H9 (cell line): ENCODE measurements at regions not wholly inside any gene's neighbourhood (a gene's known extent, or its start where the extent isn't known, plus 50 kb on each side); places are given as distances from the start of the nearest gene placed in this dataset.

Source experiments
- DNase-seq: peaks from one replicate; pipeline ENCODE4 v3.0.0-alpha.2; 2017
- H2AFZ ChIP-seq: one replicate; pipeline ENCODE4 v1.6.1; 2013; ENCODE audit warnings: mild to moderate bottlenecking, low read length, control low read depth, moderate library complexity
- H2AK5ac ChIP-seq: 2 replicates; pipeline ENCODE4 v1.6.1; 2013; ENCODE audit warnings: low read length, control low read depth, mixed read lengths; ENCODE audit not compliant: insufficient read length
- H2BK120ac ChIP-seq: one replicate; pipeline ENCODE4 v1.6.1; 2013; ENCODE audit warnings: low read depth, mild to moderate bottlenecking, low read length, control low read depth, inconsistent platforms; ENCODE audit not compliant: poor library complexity, severe bottlenecking
- H2BK12ac ChIP-seq: 2 replicates; pipeline ENCODE4 v1.6.1; 2013; ENCODE audit warnings: low read length, control low read depth, mixed read lengths, low read depth; ENCODE audit not compliant: insufficient read length
- H2BK15ac ChIP-seq: 2 replicates; pipeline ENCODE4 v1.6.1; 2013; ENCODE audit warnings: low read depth, low read length, control low read depth
- H2BK20ac ChIP-seq: one replicate; pipeline ENCODE4 v1.6.1; 2013; ENCODE audit warnings: low read depth, mild to moderate bottlenecking, low read length, control low read depth, inconsistent platforms; ENCODE audit not compliant: poor library complexity, severe bottlenecking
- H2BK5ac ChIP-seq: 2 replicates; pipeline ENCODE4 v1.6.1; 2013; ENCODE audit warnings: low read length, control low read depth, mixed read lengths; ENCODE audit not compliant: insufficient read length
- H3K14ac ChIP-seq: 2 replicates; pipeline ENCODE4 v1.6.1; 2013; ENCODE audit warnings: low read length, control low read depth; ENCODE audit not compliant: insufficient read depth
- H3K18ac ChIP-seq: 2 replicates; pipeline ENCODE4 v1.6.1; 2013; ENCODE audit warnings: low read depth, mild to moderate bottlenecking, mixed read lengths, low read length, control low read depth; ENCODE audit not compliant: insufficient read length
- H3K23ac ChIP-seq: 2 replicates; pipeline ENCODE4 v1.6.1; 2013; ENCODE audit warnings: low read length, control low read depth, mixed read lengths, low read depth; ENCODE audit not compliant: insufficient read length
- H3K23me2 ChIP-seq: 2 replicates; pipeline ENCODE4 v1.6.1; 2013; ENCODE audit warnings: low read depth, mild to moderate bottlenecking, mixed read lengths, low read length, control low read depth; ENCODE audit not compliant: insufficient read length, poor library complexity, severe bottlenecking
- H3K27ac ChIP-seq: 2 replicates; pipeline ENCODE4 v1.5.1; 2013; ENCODE audit warnings: low read length, control low read depth, mixed read lengths, low read depth; ENCODE audit not compliant: insufficient read length
- H3K27me3 ChIP-seq: 2 replicates; pipeline ENCODE4 v1.6.1; 2013; ENCODE audit warnings: low read length, control low read depth, inconsistent platforms; ENCODE audit not compliant: insufficient read depth
- H3K4ac ChIP-seq: 2 replicates; pipeline ENCODE4 v1.6.1; 2013; ENCODE audit warnings: low read depth, mild to moderate bottlenecking, control low read depth, inconsistent platforms, low read length, moderate library complexity
- H3K4me1 ChIP-seq: 2 replicates; pipeline ENCODE4 v1.6.1; 2013; ENCODE audit warnings: low read length, control low read depth, inconsistent platforms; ENCODE audit not compliant: insufficient read depth
- H3K4me2 ChIP-seq: 2 replicates; pipeline ENCODE4 v1.6.1; 2013; ENCODE audit warnings: low read length, control low read depth, mixed read lengths; ENCODE audit not compliant: insufficient read length, insufficient read depth
- H3K56ac ChIP-seq: 2 replicates; pipeline ENCODE4 v1.6.1; 2013; ENCODE audit warnings: low read depth, mild to moderate bottlenecking, mixed read lengths, low read length, control low read depth; ENCODE audit not compliant: insufficient read length
- H3K79me1 ChIP-seq: 2 replicates; pipeline ENCODE4 v1.6.1; 2013; ENCODE audit warnings: low read depth, mild to moderate bottlenecking, moderate library complexity, low read length, control low read depth, inconsistent platforms; ENCODE audit not compliant: insufficient read depth, poor library complexity, severe bottlenecking
- H3K79me2 ChIP-seq: 2 replicates; pipeline ENCODE4 v1.6.1; 2013; ENCODE audit warnings: low read length, control low read depth, inconsistent platforms; ENCODE audit not compliant: insufficient read depth
- H3K9ac ChIP-seq: 2 replicates; pipeline ENCODE4 v1.6.1; 2013; ENCODE audit warnings: low read length, control low read depth, mixed read lengths; ENCODE audit not compliant: insufficient read length; ENCODE audit errors: extremely low read depth
- H3K9me3 ChIP-seq: one replicate; pipeline ENCODE4 v1.6.1; 2013; ENCODE audit warnings: low read depth, low read length, inconsistent platforms; ENCODE audit not compliant: control insufficient read depth
- H3T11ph ChIP-seq: one replicate; pipeline ENCODE4 v1.6.1; 2013; ENCODE audit warnings: mild to moderate bottlenecking, low read length, control low read depth, inconsistent platforms
- H4K20me1 ChIP-seq: one replicate; pipeline ENCODE4 v1.6.1; 2013; ENCODE audit not compliant: control insufficient read depth, insufficient read length, insufficient read depth
- H4K5ac ChIP-seq: 2 replicates; pipeline ENCODE4 v1.6.1; 2013; ENCODE audit warnings: low read depth, mild to moderate bottlenecking, mixed read lengths, low read length, control low read depth; ENCODE audit not compliant: insufficient read length
- H4K8ac ChIP-seq: replicated peaks from 2 replicates; pipeline ENCODE4 v1.6.1; 2013; ENCODE audit warnings: low read length, control low read depth, mixed read lengths, low read depth; ENCODE audit not compliant: insufficient read length
- H4K91ac ChIP-seq: 2 replicates; pipeline ENCODE4 v1.6.1; 2013; ENCODE audit warnings: low read depth, mild to moderate bottlenecking, moderate library complexity, mixed read lengths, low read length, control low read depth; ENCODE audit not compliant: insufficient read length
- H3K27ac Mint-ChIP-seq, 3 experiments: 2 replicates in 2 of 3; 3 replicates in 1 of 3; pipeline ENCODE4 v1.8.0; 2020 to 2021; ENCODE audit warnings: mixed read lengths in 3 of 3, mild to moderate bottlenecking in 1 of 3, moderate library complexity in 1 of 3
- H3K27me3 Mint-ChIP-seq: 2 replicates; pipeline ENCODE4 v1.8.0; 2021; ENCODE audit warnings: low read depth, mild to moderate bottlenecking, moderate library complexity, mixed read lengths
- H3K36me3 Mint-ChIP-seq, 3 experiments: 2 replicates in 2 of 3; 3 replicates in 1 of 3; pipeline ENCODE4 v1.8.0; 2020 to 2021; ENCODE audit warnings: low read depth in 3 of 3, mixed read lengths in 3 of 3; ENCODE audit not compliant: insufficient read depth in 1 of 3
- H3K4me1 Mint-ChIP-seq, 2 experiments: 2 replicates each; pipeline ENCODE4 v1.8.0; 2020; ENCODE audit warnings: mixed read lengths in 2 of 2
- H3K4me3 Mint-ChIP-seq, 2 experiments: 2 replicates in 1 of 2; 3 replicates in 1 of 2; pipeline ENCODE4 v1.8.0; 2020 to 2021; ENCODE audit warnings: mild to moderate bottlenecking in 2 of 2, mixed read lengths in 2 of 2, moderate library complexity in 1 of 2
- H3K9me3 Mint-ChIP-seq, 2 experiments: 2 replicates in 1 of 2; 3 replicates in 1 of 2; pipeline ENCODE4 v1.8.0; 2020; ENCODE audit warnings: mild to moderate bottlenecking in 2 of 2, mixed read lengths in 2 of 2, moderate library complexity in 1 of 2
- CTCF ChIP-seq: fragments of 200-600 bp; sonication (generic); conservative IDR thresholded peaks from 3 replicates; pipeline ENCODE4 v1.8.0; 2021; ENCODE audit warnings: antibody characterized with exemption, mild to moderate bottlenecking
- WGBS: extraction: QIAGEN DNeasy Blood & Tissue Kit; methylation state at CpG from one replicate; pipeline ENCODE4 v1.1.7; 2013; ENCODE audit warnings: missing lambda C conversion rate, low lambda C conversion rate, mixed read lengths; ENCODE audit not compliant: insufficient read length; ENCODE audit errors: extremely low coverage; 5-methylcytosine and 5-hydroxymethylcytosine counted together

- H4K91ac ChIP-seq = no peak overlapping the region
- H3K27ac ChIP-seq = no peak overlapping the region
- no peak overlapping the region for H3K14ac ChIP-seq
- H4K8ac ChIP-seq = no peak overlapping the region
- Mint-ChIP-seq H3K9me3 (no peaks in the 10 kb centered on the region), H3K36me3 (no peaks in the 10 kb centered on the region), H3K27ac (no peak overlapping the region), H3K27me3 (no peaks in the 10 kb centered on the region), H3K4me3 (no peak overlapping the region), H3K4me1 (no peaks in the 10 kb centered on the region)
- H3K79me1 ChIP-seq = no peaks in the 10 kb centered on the region
- H3K4me1 ChIP-seq = no peaks in the 10 kb centered on the region
- H3K9me3 ChIP-seq = no peaks in the 10 kb centered on the region
- H2BK12ac ChIP-seq = no peak overlapping the region
- no peak for DNase-seq
- H2BK120ac ChIP-seq = no peak overlapping the region
- no peak overlapping the region for H3K18ac ChIP-seq
- H3K4ac ChIP-seq = no peak overlapping the region
- TF ChIP-seq CTCF = no peak
- no peak overlapping the region for H4K5ac ChIP-seq
- no peaks in the 10 kb centered on the region for H3K79me2 ChIP-seq
- H2BK5ac ChIP-seq = no peak overlapping the region
- no peak overlapping the region for H3K23ac ChIP-seq
- H3K23me2 ChIP-seq = no peaks in the 10 kb centered on the region
- no peak overlapping the region for H2AFZ ChIP-seq
- H3K56ac ChIP-seq = no peak overlapping the region
- no peaks in the 10 kb centered on the region for H3K27me3 ChIP-seq
- H3K9ac ChIP-seq = no peak overlapping the region
- no CpG with 5 or more reads among the region's 3 CpGs for WGBS
- H2AK5ac ChIP-seq = no peak overlapping the region
- no peak overlapping the region for H3K4me2 ChIP-seq
- no peak overlapping the region for H2BK20ac ChIP-seq
- no peak overlapping the region for H3T11ph ChIP-seq
- no peaks in the 10 kb centered on the region for H4K20me1 ChIP-seq
- no peak overlapping the region for H2BK15ac ChIP-seq
These were observed 117.0 kb upstream of the HS3ST1 start for GRCh38 chr4:11545651-11546050.
